ENCODE measurements at regions not wholly inside any gene's neighbourhood (a gene's known extent, or its start where the extent isn't known, plus 50 kb on each side); places are given as distances from the start of the nearest gene placed in this dataset.

GRCh38 chr14:37901978-37902377 is 305.7 kb upstream of the SSTR1 start:
- DNase-seq: no peak

- peak; percentile 73 for DNase-seq
Measured at GRCh38 chr14:37903343-37904191, 304.1 kb upstream of the SSTR1 start.

- DNase-seq: no peak
Measured at GRCh38 chr14:37924622-37925021, 283.1 kb upstream of the SSTR1 start.

- DNase-seq: no peak
Measured at GRCh38 chr14:37932008-37932407, 275.7 kb upstream of the SSTR1 start.

- DNase-seq: no peak
Measured at GRCh38 chr14:37932481-37932880, 275.2 kb upstream of the SSTR1 start.

- no peak for DNase-seq
Measured at GRCh38 chr14:37936971-37937370, 270.7 kb upstream of the SSTR1 start.

GRCh38 chr14:37939442-37940028 is 268.2 kb upstream of the SSTR1 start:
- no peak for DNase-seq

GRCh38 chr14:37945959-37946358 is 261.7 kb upstream of the SSTR1 start:
- DNase-seq: no peak

GRCh38 chr14:37946819-37947218 is 260.9 kb upstream of the SSTR1 start:
- DNase-seq: no peak

- DNase-seq: no peak
Measured at GRCh38 chr14:37948266-37948665, 259.4 kb upstream of the SSTR1 start.

GRCh38 chr14:37968664-37969240 is 239.0 kb upstream of the SSTR1 start:
- peak; percentile 8 for DNase-seq

- DNase-seq: peak; percentile 87
Measured at GRCh38 chr14:37969511-37969979, 238.2 kb upstream of the SSTR1 start.

- no peak for DNase-seq
Measured at GRCh38 chr14:37970696-37971095, 237.0 kb upstream of the SSTR1 start.

GRCh38 chr14:37972941-37973887 is 234.5 kb upstream of the SSTR1 start:
- DNase-seq: no peak

GRCh38 chr14:37974421-37974820 is 233.3 kb upstream of the SSTR1 start:
- DNase-seq: no peak

GRCh38 chr14:37977481-37977880 is 230.2 kb upstream of the SSTR1 start:
- DNase-seq: no peak

- peak; percentile 68 for DNase-seq
Measured at GRCh38 chr14:37985826-37986470, 221.8 kb upstream of the SSTR1 start.

GRCh38 chr14:37988472-37988871 is 219.2 kb upstream of the SSTR1 start:
- no peak for DNase-seq

- no peak for DNase-seq
Measured at GRCh38 chr14:37991027-37991426, 216.7 kb upstream of the SSTR1 start.

- DNase-seq: no peak
Measured at GRCh38 chr14:37992499-37992898, 215.2 kb upstream of the SSTR1 start.

GRCh38 chr14:37994846-37995372 is 212.8 kb upstream of the SSTR1 start:
- DNase-seq: no peak

GRCh38 chr14:37997017-37997416 is 210.7 kb upstream of the SSTR1 start:
- no peak for DNase-seq
